WTC11 (cell line): ENCODE measurements at regions not wholly inside any gene's neighbourhood (a gene's known extent, or its start where the extent isn't known, plus 50 kb on each side); places are given as distances from the start of the nearest gene placed in this dataset.

Source experiments
- ATAC-seq: fragments of 200-7000 bp; cut with Tn5 transposase; 2 replicates; pipeline ENCODE4 v1.10.0; 2021; ENCODE audit warnings: mild to moderate bottlenecking, moderate library complexity
- CTCF ChIA-PET: fragments of 300-600 bp; sonication (Branson Sonifier 250); formaldehyde crosslinking; loops from one replicate; lab custom pipeline; 2021; ENCODE audit warnings: antibody characterized with exemption; lab: Charles Lee
- POLR2A ChIA-PET: fragments of 350-600 bp; sonication (Branson Sonifier 250); formaldehyde crosslinking; loops from one replicate; lab custom pipeline; 2021; ENCODE audit warnings: antibody characterized with exemption; lab: Charles Lee
- DNase-seq: peaks from one replicate; pipeline ENCODE4 v3.0.0; 2021; ENCODE audit warnings: low spot score
- H3K27ac Mint-ChIP-seq: 2 replicates; pipeline ENCODE4 v1.8.0; 2021; ENCODE audit warnings: mixed read lengths
- H3K27me3 Mint-ChIP-seq: 2 replicates; pipeline ENCODE4 v1.8.0; 2021; ENCODE audit warnings: low read depth, mild to moderate bottlenecking, moderate library complexity, mixed read lengths
- H3K36me3 Mint-ChIP-seq: 2 replicates; pipeline ENCODE4 v1.8.0; 2021; ENCODE audit warnings: mixed read lengths
- H3K4me1 Mint-ChIP-seq: 2 replicates; pipeline ENCODE4 v1.8.0; 2022; ENCODE audit warnings: mixed read lengths
- H3K4me3 Mint-ChIP-seq: 2 replicates; pipeline ENCODE4 v1.8.0; 2021; ENCODE audit warnings: mild to moderate bottlenecking, moderate library complexity, mixed read lengths
- H3K9me3 Mint-ChIP-seq: 2 replicates; pipeline ENCODE4 v1.8.0; 2021; ENCODE audit warnings: mixed read lengths
- ATF2 ChIP-seq: sonication (generic); formaldehyde crosslinking; IDR thresholded peaks from 2 replicates; pipeline ENCODE4 v1.8.1; 2022; ENCODE audit warnings: low read depth, missing genetic modification reagents, borderline replicate concordance
- CBFB ChIP-seq: sonication (generic); formaldehyde crosslinking; IDR thresholded peaks from 2 replicates; pipeline ENCODE4 v1.8.1; 2022; ENCODE audit warnings: mild to moderate bottlenecking, low read depth, missing genetic modification reagents
- CREB1 ChIP-seq: sonication (generic); formaldehyde crosslinking; IDR thresholded peaks from 2 replicates; pipeline ENCODE4 v1.8.0; 2023; ENCODE audit warnings: mild to moderate bottlenecking, missing genetic modification reagents
- ELF4 ChIP-seq: sonication (generic); formaldehyde crosslinking; IDR thresholded peaks from 2 replicates; pipeline ENCODE4 v1.8.1; 2022; ENCODE audit warnings: low read depth, mild to moderate bottlenecking, moderate library complexity, missing genetic modification reagents
- FOXK1 ChIP-seq: sonication (generic); formaldehyde crosslinking; IDR thresholded peaks from 2 replicates; pipeline ENCODE4 v1.8.0; 2022; ENCODE audit warnings: mild to moderate bottlenecking, moderate library complexity, missing genetic modification reagents
- FOXP1 ChIP-seq: sonication (generic); formaldehyde crosslinking; IDR thresholded peaks from 2 replicates; pipeline ENCODE4 v1.8.0; 2022; ENCODE audit warnings: missing genetic modification reagents, mild to moderate bottlenecking, moderate library complexity, borderline replicate concordance
- GABPB1 ChIP-seq: sonication (generic); formaldehyde crosslinking; IDR thresholded peaks from 2 replicates; pipeline ENCODE4 v1.8.1; 2023; ENCODE audit warnings: mild to moderate bottlenecking, missing genetic modification reagents
- HMGA2 ChIP-seq: fragments of 250-450 bp; sonication (Bioruptor Pico); IDR thresholded peaks from 2 replicates; pipeline ENCODE4 v1.4.0; 2021; ENCODE audit warnings: mild to moderate bottlenecking, moderate library complexity
- HMGXB4 ChIP-seq: sonication (generic); formaldehyde crosslinking; IDR thresholded peaks from 2 replicates; pipeline ENCODE4 v1.8.1; 2023; ENCODE audit warnings: mild to moderate bottlenecking, moderate library complexity, missing genetic modification reagents
- JAZF1 ChIP-seq: fragments of 250-450 bp; sonication (Bioruptor Pico); IDR thresholded peaks from 2 replicates; pipeline ENCODE4 v1.9.0; 2021; ENCODE audit warnings: moderate library complexity, mild to moderate bottlenecking, inconsistent platforms
- MAX ChIP-seq: sonication (generic); formaldehyde crosslinking; IDR thresholded peaks from 2 replicates; pipeline ENCODE4 v1.8.0; 2022; ENCODE audit warnings: mild to moderate bottlenecking, missing genetic modification reagents
- NFATC4 ChIP-seq: fragments of 250-450 bp; sonication (Bioruptor Pico); IDR thresholded peaks from 2 replicates; pipeline ENCODE4 v1.9.0; 2021; ENCODE audit warnings: mild to moderate bottlenecking
- NR3C1 ChIP-seq: sonication (generic); formaldehyde crosslinking; conservative IDR thresholded peaks from 2 replicates; pipeline ENCODE4 v1.8.1; 2023; ENCODE audit warnings: low read depth, mild to moderate bottlenecking, missing genetic modification reagents
- OVOL2 ChIP-seq: fragments of 250-450 bp; sonication (Bioruptor Pico); IDR thresholded peaks from 2 replicates; pipeline ENCODE4 v1.9.0; 2021; ENCODE audit warnings: mild to moderate bottlenecking, borderline replicate concordance
- SMAD3 ChIP-seq: sonication (generic); formaldehyde crosslinking; IDR thresholded peaks from 2 replicates; pipeline ENCODE4 v1.8.0; 2022; ENCODE audit warnings: missing genetic modification reagents, mild to moderate bottlenecking, borderline replicate concordance
- SMAD4 ChIP-seq: sonication (generic); formaldehyde crosslinking; IDR thresholded peaks from 2 replicates; pipeline ENCODE4 v1.8.0; 2022; ENCODE audit warnings: mild to moderate bottlenecking, missing genetic modification reagents
- ZBTB21 ChIP-seq: sonication (generic); formaldehyde crosslinking; IDR thresholded peaks from 2 replicates; pipeline ENCODE4 v1.8.1; 2023; ENCODE audit warnings: mild to moderate bottlenecking, missing genetic modification reagents, borderline replicate concordance
- ZNF138 ChIP-seq: sonication (generic); formaldehyde crosslinking; conservative IDR thresholded peaks from 2 replicates; pipeline ENCODE4 v1.8.1; 2022; ENCODE audit warnings: mild to moderate bottlenecking, moderate library complexity, missing genetic modification reagents
- ZNF232 ChIP-seq: sonication (generic); formaldehyde crosslinking; IDR thresholded peaks from 2 replicates; pipeline ENCODE4 v1.8.0; 2022; ENCODE audit warnings: mild to moderate bottlenecking, missing genetic modification reagents
- ZNF263 ChIP-seq: sonication (generic); formaldehyde crosslinking; IDR thresholded peaks from 2 replicates; pipeline ENCODE4 v1.8.1; 2022; ENCODE audit warnings: low read depth, mild to moderate bottlenecking, moderate library complexity, missing genetic modification reagents
- ZNF281 ChIP-seq: sonication (generic); formaldehyde crosslinking; IDR thresholded peaks from 2 replicates; pipeline ENCODE4 v1.8.0; 2023; ENCODE audit warnings: mild to moderate bottlenecking, missing genetic modification reagents
- ZNF423 ChIP-seq: fragments of 250-450 bp; sonication (Bioruptor Pico); IDR thresholded peaks from 2 replicates; pipeline ENCODE4 v2.1.2; 2022; ENCODE audit warnings: mild to moderate bottlenecking, moderate library complexity
- ZNF671 ChIP-seq: fragments of 250-450 bp; sonication (Bioruptor Pico); IDR thresholded peaks from 2 replicates; pipeline ENCODE4 v1.8.0; 2021; ENCODE audit warnings: mild to moderate bottlenecking
- TF ChIP-seq, protein P1 (sequence below): sonication (generic); formaldehyde crosslinking; IDR thresholded peaks from 2 replicates; pipeline ENCODE4 v1.8.1; 2023; ENCODE audit warnings: mild to moderate bottlenecking, missing genetic modification reagents
- TF ChIP-seq, protein P2 (sequence below): sonication (generic); formaldehyde crosslinking; IDR thresholded peaks from 2 replicates; pipeline ENCODE4 v1.8.1; 2022; ENCODE audit warnings: mild to moderate bottlenecking, missing genetic modification reagents, moderate library complexity, borderline replicate concordance

DNA sequence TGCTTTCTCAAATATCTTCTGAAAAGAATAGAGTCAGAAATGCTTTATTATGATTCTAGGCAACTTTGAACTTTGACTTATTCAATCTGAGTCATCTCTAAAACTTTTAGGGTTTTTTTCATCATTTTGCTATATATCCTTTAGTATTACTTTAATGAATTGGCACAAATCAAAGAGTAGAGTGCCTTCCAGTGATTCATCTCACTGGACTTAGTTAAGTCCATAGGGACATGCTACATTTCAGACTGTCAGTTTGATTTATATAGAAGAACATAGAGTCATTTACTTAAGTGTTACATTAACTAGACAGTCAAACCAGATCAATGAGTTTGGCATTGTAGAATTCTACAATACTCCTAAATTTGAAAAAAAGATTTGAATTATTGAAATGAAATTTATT, 1235.7 kb upstream of the MAP3K7 start (continued):
- TF ChIP-seq ATF2: no peak
- TF ChIP-seq CBFB (CRISPR knock-in tag): no peak
- no peak for TF ChIP-seq SMAD3 (CRISPR knock-in tag)
- TF ChIP-seq SMAD4 (CRISPR knock-in tag): no peak
- no peak for TF ChIP-seq FOXK1

DNA sequence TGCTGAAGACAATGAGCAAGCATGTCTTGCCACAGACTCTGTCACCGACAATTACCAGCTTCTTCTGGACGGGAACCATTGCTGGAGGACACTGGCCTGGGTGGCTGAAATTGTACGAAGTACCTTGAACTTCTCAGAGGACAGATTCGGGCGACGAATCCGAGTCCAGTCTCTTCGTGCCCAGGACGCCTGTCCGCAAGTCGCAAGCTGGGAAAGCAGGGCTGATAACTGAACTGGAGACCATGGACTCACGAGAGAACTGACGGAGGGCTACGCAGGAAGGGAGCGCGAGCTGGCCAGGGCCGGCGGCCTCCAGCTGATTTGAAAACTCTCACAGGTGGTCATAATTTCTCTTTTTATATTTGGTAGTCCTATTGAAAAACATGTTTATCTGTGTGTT, 1229.5 kb upstream of the MAP3K7 start:
- DNase-seq: no peak

DNA sequence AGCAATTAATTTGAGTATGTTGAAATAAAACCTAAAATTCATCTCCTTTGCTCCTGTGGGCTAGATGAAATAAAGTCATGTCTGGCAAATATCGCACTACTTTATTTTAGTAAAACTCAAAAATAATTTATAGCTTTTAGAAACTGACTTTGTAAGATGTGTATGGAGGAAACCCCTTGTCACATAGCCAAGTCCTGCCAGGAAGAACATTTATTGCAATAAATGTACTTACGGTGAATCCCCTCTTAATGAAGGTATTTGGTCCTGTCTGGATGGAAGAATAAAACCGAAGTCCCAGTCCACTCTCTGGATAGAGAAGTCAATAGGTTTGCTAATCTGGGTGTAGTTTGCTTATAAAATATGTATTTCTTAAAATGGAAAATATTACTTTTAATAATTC, 1226.8 kb upstream of the MAP3K7 start:
- no peaks in the 10 kb centered on the region for H3K27me3 Mint-ChIP-seq
- ChIA-PET POLR2A (no interaction called here), CTCF (no interaction called here)
- ATAC-seq: no peak
- peaks cover 13% of the 10 kb centered on the region for H3K4me1 Mint-ChIP-seq
- H3K27ac Mint-ChIP-seq: no peak overlapping the region
- H3K4me3 Mint-ChIP-seq: no peak overlapping the region
- H3K9me3 Mint-ChIP-seq: no peaks in the 10 kb centered on the region
- DNase-seq: no peak
- no peaks in the 10 kb centered on the region for H3K36me3 Mint-ChIP-seq
- TF ChIP-seq NFATC4: no peak
- TF ChIP-seq CREB1 (CRISPR knock-in tag): no peak
- no peak for TF ChIP-seq ELF4
- no peak for TF ChIP-seq FOXP1
- no peak for TF ChIP-seq ZNF232 (CRISPR knock-in tag)
- TF ChIP-seq GABPB1 (CRISPR knock-in tag): no peak
- no peak for TF ChIP-seq ZNF263 (CRISPR knock-in tag)
- TF ChIP-seq ZNF423 (CRISPR knock-in tag): no peak
- TF ChIP-seq, protein P1, sequence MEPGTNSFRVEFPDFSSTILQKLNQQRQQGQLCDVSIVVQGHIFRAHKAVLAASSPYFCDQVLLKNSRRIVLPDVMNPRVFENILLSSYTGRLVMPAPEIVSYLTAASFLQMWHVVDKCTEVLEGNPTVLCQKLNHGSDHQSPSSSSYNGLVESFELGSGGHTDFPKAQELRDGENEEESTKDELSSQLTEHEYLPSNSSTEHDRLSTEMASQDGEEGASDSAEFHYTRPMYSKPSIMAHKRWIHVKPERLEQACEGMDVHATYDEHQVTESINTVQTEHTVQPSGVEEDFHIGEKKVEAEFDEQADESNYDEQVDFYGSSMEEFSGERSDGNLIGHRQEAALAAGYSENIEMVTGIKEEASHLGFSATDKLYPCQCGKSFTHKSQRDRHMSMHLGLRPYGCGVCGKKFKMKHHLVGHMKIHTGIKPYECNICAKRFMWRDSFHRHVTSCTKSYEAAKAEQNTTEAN (CRISPR knock-in tag): no peak
- TF ChIP-seq MAX (CRISPR knock-in tag): no peak
- TF ChIP-seq ZNF671 (CRISPR knock-in tag): no peak
- no peak for TF ChIP-seq ZBTB21 (CRISPR knock-in tag)
- no peak for TF ChIP-seq OVOL2
- TF ChIP-seq, protein P2, sequence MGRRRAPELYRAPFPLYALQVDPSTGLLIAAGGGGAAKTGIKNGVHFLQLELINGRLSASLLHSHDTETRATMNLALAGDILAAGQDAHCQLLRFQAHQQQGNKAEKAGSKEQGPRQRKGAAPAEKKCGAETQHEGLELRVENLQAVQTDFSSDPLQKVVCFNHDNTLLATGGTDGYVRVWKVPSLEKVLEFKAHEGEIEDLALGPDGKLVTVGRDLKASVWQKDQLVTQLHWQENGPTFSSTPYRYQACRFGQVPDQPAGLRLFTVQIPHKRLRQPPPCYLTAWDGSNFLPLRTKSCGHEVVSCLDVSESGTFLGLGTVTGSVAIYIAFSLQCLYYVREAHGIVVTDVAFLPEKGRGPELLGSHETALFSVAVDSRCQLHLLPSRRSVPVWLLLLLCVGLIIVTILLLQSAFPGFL (CRISPR knock-in tag): no peak

More for the DNA sequence above, 1229.5 kb upstream of the MAP3K7 start:
- Mint-ChIP-seq H3K27me3 (no peaks in the 10 kb centered on the region), H3K4me3 (no peak overlapping the region), H3K9me3 (no peaks in the 10 kb centered on the region), H3K36me3 (no peaks in the 10 kb centered on the region), H3K4me1 (no peaks in the 10 kb centered on the region), H3K27ac (no peak overlapping the region)
- TF ChIP-seq ZNF281 (CRISPR knock-in tag) (no peak), ELF4 (no peak), HMGA2 (CRISPR knock-in tag) (no peak), JAZF1 (CRISPR knock-in tag) (no peak), HMGXB4 (CRISPR knock-in tag) (no peak), NR3C1 (no peak), ZNF138 (CRISPR knock-in tag) (no peak)
- POLR2A ChIA-PET: no interaction called here
- no peak for ATAC-seq
- CTCF ChIA-PET: no interaction called here
